ENCODE measurements at regions not wholly inside any gene's neighbourhood (a gene's known extent, or its start where the extent isn't known, plus 50 kb on each side); places are given as distances from the start of the nearest gene placed in this dataset.
"Not testable (repeated sequence)": the region's sequence is repeated elsewhere in the genome, so short reads cannot be mapped to it uniquely, and the experiment has no call there.

- no peak for DNase-seq (ENCODE audit: low read depth)
Measured at GRCh38 chr9:21533597-21533996, 51.5 kb upstream of the IFNE start.

GRCh38 chr9:21535396-21535795 lies 53.3 kb upstream of the IFNE start:
- DNase-seq (ENCODE audit: low read depth), result no peak

- DNase-seq (ENCODE audit: low read depth), result no peak
Measured at GRCh38 chr9:21542787-21543186, 60.7 kb upstream of the IFNE start.

GRCh38 chr9:21543187-21543586 lies 61.1 kb upstream of the IFNE start:
- no peak for DNase-seq (ENCODE audit: low read depth)

- DNase-seq (ENCODE audit: low read depth), result not testable (repeated sequence)
Measured at GRCh38 chr9:21543816-21544215, 61.7 kb upstream of the IFNE start.

GRCh38 chr9:21546949-21547348 lies 64.8 kb upstream of the IFNE start:
- DNase-seq (ENCODE audit: low read depth), result no peak

- DNase-seq (ENCODE audit: low read depth), result peak; percentile 91
Measured at GRCh38 chr9:21549251-21549765, 67.2 kb upstream of the IFNE start.

GRCh38 chr9:21549890-21550289 lies 67.8 kb upstream of the IFNE start:
- no peak for DNase-seq (ENCODE audit: low read depth)

- DNase-seq (ENCODE audit: low read depth), result no peak
Measured at GRCh38 chr9:21550392-21550791, 68.3 kb upstream of the IFNE start.

- DNase-seq (ENCODE audit: low read depth), result no peak
Measured at GRCh38 chr9:21551401-21551800, 69.3 kb upstream of the IFNE start.

GRCh38 chr9:21552244-21553170 lies 70.4 kb upstream of the IFNE start:
- DNase-seq (ENCODE audit: low read depth), result no peak

GRCh38 chr9:21553441-21553840 lies 71.3 kb upstream of the IFNE start:
- DNase-seq (ENCODE audit: low read depth), result no peak

- DNase-seq (ENCODE audit: low read depth), result no peak
Measured at GRCh38 chr9:21554813-21555212, 72.7 kb upstream of the IFNE start.

- no peak for DNase-seq (ENCODE audit: low read depth)
Measured at GRCh38 chr9:21555911-21556310, 73.8 kb upstream of the IFNE start.

GRCh38 chr9:21556581-21557427 lies 74.7 kb upstream of the IFNE start:
- no peak for DNase-seq (ENCODE audit: low read depth)

- DNase-seq (ENCODE audit: low read depth), result no peak
Measured at GRCh38 chr9:21557428-21557768, 75.3 kb upstream of the IFNE start.

- no peak for DNase-seq (ENCODE audit: low read depth)
Measured at GRCh38 chr9:21558079-21558478, 76.0 kb upstream of the IFNE start.

GRCh38 chr9:21558615-21559401 lies 76.7 kb upstream of the IFNE start:
- no peak for DNase-seq (ENCODE audit: low read depth)

GRCh38 chr9:21559402-21560280 lies 77.5 kb upstream of the IFNE start:
- no peak for DNase-seq (ENCODE audit: low read depth)

- no peak for DNase-seq (ENCODE audit: low read depth)
Measured at GRCh38 chr9:21560281-21560745, 78.2 kb upstream of the IFNE start.

GRCh38 chr9:21561502-21561901 lies 79.4 kb upstream of the IFNE start:
- no peak for DNase-seq (ENCODE audit: low read depth)
